GM21723 (cell line): ENCODE measurements at regions not wholly inside any gene's neighbourhood (a gene's known extent, or its start where the extent isn't known, plus 50 kb on each side); places are given as distances from the start of the nearest gene placed in this dataset.

Source experiments
- ATAC-seq: cut with Tn5 transposase; IDR thresholded peaks from one replicate; pipeline ENCODE4 v1.9.1; 2021; ENCODE audit warnings: mild to moderate bottlenecking, moderate library complexity; ENCODE audit not compliant: unreplicated experiment

GRCh38 chr2:37781028-37781427, 109.6 kb upstream of the CDC42EP3 start:
- ATAC-seq = no peak

GRCh38 chr2:37782155-37782673, 110.8 kb upstream of the CDC42EP3 start:
- no peak for ATAC-seq

GRCh38 chr2:37782721-37783371, 111.4 kb upstream of the CDC42EP3 start:
- no peak for ATAC-seq

DNA sequence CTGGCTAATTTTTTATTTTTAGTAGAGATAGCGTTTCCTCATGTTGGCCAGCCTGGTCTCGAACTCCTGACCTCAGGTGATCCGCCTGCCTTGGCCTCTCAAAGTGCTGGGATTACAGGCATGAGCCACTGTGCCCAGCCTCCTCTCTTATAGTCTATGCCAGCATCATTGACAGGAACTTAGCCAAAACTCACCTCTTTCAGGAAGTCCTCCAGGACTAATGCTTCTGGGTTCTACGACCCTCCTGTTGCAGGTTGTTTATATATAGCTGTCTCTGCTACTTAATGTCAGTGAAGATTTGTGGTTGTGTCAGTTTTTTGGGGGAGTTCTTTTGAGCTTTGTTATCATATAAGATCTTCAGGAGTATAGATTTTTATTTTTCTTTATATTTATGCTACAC, 112.1 kb upstream of the CDC42EP3 start:
- ATAC-seq = no peak

GRCh38 chr2:37784071-37784758, 112.8 kb upstream of the CDC42EP3 start:
- no peak for ATAC-seq

GRCh38 chr2:37784759-37785149, 113.3 kb upstream of the CDC42EP3 start:
- ATAC-seq = no peak

DNA sequence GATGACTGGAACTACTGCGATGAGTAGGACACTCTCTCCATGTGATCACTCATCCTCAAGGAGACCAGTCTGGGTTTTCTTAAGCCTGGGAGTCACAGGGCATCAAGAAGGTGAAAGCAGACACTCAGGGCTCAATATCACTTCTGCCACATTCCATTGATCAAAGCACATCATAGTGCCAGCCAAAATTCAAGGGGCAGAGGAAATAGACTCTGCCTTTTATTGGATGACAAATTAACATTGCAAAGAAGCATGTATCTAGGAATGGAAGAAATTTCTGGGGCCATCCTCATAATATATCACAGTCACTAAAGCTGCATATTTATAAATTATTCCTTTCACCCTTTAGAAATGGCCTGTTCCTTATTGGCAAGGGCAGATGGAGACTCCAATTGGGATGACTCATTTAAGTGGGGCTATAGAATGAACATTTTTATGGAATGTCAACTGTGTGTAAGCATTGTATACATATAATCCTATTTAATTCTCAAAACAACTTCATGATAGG, 114.8 kb upstream of the CDC42EP3 start:
- ATAC-seq = no peak

- no peak for ATAC-seq
Measured at GRCh38 chr2:37786854-37787253, 115.4 kb upstream of the CDC42EP3 start.

- no peak for ATAC-seq
Measured at GRCh38 chr2:37788602-37789209, 117.3 kb upstream of the CDC42EP3 start.

DNA sequence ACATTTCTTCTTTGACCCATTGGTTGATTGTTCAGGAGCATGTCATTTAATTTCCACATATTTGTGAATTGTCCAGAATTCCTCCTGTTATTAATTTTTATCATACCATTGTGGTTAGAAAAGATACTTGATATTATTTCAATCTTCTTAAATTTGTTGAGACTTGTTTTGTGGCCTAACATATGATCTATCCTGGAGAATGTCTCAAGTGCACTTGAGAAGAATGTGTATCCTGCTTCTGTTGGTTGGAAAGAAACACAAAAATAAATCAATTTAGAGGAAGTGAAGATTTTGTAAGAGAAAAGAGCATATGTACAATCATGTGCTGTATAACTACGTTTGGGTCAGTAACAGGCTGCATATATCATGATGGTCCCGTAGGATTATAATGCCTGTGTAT, 118.6 kb upstream of the CDC42EP3 start:
- no peak for ATAC-seq

DNA sequence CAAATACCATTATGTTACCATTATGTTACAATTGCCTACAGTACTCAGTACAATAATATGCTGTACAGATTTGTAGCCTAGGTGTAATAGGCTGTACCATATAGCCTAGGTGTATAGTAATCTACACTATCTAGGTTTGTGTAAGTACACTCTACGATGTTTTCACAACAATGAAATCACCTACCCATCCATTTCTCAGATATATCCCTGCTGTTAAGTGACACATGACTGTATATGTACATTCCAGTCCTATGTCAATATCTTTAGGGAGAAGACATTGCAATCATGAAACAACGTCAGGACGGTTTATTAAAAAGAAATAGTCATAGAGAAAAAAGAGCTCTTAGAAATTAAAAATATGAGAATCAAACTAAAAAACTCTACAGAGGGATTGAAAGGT, 119.0 kb upstream of the CDC42EP3 start:
- no peak for ATAC-seq

DNA sequence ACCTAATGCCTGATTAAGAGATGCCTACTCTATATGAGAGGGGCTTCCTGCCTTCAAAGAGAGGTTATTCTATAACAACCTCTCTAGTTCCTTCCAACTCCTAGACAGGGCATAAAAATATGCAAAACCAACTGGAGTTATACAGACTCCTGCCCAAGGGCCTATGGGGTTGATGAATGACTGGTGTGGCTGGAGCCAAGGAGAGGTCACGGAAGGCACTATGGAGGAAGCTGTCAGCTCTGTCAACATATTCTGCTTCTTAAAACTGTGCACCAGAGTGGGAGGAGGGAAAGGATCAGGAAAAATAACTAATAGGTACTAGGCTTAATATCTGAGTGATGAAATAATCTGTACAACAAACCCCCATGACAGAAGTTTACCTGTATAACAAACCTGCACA, 120.9 kb upstream of the CDC42EP3 start:
- no peak for ATAC-seq

DNA sequence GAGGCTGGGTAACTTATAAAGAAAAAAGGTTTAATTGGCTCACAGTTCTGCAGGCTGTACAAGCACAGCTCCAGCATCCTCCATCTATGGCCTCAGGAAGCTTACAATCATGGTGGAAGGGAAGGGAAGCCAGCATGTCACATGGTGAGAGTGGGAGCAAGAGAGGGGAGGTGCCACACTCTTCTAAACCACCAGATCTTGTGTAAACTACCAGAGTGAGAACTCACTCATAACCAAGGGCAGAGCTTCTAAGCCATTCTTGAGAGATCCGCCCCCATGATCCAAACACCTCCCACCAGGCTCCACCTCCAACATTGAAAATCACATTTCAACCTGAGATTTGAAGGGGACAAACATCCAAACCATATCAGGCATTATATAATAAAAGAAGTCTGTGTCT, 121.6 kb upstream of the CDC42EP3 start:
- no peak for ATAC-seq

DNA sequence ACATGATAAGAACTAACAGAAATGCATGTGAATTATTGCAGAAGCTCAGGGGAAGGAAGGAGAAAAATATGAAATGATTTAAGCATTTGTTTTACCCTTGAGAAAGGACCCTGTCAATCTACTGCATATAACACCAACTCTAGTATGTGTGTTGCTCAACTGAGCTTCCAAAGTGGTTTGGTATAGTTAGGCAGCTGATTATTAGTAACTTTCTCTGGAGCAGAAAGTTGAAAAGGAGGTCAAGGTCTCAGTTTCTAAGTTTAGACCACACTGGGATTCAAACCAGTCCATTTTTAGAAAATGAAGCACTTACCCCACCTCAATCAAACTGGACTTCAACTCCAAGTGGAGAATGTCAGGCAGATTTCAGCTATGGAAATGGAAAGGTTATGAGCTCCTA, 123.3 kb upstream of the CDC42EP3 start:
- no peak for ATAC-seq

DNA sequence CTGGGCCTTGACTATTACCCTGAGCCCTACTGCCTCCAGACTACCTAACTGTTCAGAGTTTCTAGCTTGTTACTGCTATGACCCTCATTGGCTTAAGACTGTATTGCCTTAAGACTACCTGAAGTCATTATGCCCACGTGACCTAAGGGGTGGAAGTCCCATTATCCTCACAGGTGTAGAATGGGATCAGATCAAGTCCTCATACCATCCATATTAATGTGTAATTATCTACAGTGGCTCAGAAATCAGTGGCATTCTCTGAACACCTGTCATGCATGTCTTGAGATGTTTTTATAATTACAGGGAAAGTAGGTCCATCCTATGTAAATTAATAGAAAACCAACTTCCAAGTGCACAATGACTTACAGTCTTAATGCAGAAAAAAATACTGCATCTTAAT, 124.0 kb upstream of the CDC42EP3 start:
- ATAC-seq = no peak

- ATAC-seq = no peak
Measured at GRCh38 chr2:37795938-37796337, 124.5 kb upstream of the CDC42EP3 start.

DNA sequence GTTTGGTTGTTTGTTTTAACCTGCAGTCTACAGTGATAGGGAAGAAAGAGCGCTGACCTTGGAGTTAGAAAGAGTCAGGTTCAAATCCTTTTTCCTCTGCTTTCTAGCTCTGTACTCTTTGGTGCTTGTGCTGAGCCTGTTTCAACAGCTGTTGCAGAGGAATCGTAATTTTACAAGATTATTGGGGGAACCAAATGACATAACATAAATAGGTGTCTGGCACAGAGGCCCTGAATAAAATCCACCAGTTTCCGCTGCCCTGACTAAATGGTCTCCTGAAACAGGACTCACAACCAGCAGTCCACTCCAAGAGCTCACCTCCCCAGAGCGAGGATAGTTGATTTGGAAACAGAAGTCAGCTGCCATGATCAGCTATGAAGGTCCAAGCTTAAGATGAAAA, 125.0 kb upstream of the CDC42EP3 start:
- no peak for ATAC-seq

DNA sequence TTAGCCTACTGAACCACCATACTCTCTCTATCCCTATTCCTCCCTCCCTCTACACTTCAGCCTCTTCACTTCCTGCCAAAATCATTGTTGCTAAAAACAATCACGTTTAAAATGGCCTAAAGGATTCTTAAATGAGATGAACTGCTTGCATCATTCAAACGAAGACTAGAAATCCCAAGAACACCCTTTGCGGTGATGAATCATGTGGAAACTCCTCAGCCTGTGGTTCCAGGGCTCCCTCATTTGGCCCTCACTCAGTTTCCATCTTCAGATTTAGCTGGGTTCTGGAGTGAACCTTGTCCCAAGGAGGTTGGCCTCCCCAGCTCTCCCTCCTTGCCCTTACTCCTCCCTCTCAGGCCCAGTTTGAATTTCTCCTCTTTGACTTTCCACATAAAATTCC, 125.6 kb upstream of the CDC42EP3 start:
- ATAC-seq = no peak

DNA sequence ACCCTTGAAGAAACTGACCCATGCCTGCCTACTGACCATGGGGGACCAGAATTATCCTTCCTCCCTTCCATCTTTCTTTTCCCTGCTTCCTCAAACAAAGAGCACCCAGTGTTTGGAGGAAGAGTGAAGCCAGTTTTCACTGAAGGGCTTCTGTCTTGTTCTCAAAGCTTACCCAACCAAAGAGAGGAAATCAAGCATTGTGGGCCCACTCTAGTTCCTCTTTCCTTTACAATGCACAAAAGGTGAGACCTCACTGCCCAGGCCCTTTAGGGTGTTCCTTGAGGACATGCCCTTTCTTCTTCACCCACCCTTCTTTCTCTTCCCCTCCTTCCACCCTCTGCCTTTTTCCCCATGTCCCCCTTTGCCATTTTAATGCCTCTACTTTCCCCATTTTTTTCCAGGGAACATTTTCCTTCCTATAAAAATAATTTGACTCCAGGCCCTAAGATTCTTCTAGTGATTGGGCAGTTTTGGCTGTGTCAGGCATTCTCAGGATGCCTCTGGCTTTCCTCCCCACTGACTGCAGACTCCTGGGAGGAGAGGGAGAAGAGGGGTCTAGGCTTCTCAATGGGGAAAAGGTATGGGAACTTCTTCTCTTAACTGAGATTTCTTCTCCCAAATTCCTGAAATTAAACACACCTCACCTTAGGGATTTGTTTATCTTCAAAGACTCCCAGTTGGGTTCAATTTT, 126.6 kb upstream of the RMDN2 start:
- no peak for ATAC-seq

- no peak for ATAC-seq
Measured at GRCh38 chr2:37800176-37800858, 124.8 kb upstream of the RMDN2 start.

DNA sequence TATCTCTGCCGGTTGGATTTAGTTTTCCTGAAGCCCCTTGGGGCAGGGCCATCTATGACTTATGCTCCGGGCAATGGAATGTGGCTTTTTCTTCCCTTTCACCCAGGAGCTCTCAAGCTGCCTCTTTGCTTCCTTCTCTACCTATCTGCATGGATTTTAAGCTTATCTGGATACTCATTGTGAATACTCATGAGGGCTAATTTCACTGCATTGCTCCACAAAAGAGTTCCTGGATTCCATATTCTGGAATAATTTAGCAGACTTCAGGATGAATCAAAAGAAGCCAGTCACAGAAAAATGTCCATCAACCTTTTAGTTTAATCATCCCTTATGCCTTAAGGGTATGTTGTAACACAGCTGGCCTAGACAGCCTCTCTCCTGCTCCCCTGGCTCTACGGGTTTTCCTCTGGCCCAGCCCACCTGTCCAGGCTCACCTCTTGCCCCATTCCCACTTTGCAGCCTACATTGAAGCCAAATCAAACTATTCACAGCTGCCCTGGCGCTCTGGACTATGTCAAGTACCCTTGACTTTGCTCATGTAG, 122.8 kb upstream of the RMDN2 start:
- ATAC-seq = no peak
